GM12878 (cell line): ENCODE measurements at regions not wholly inside any gene's neighbourhood (a gene's known extent, or its start where the extent isn't known, plus 50 kb on each side); places are given as distances from the start of the nearest gene placed in this dataset.

ENCODE experiments used
- ATAC-seq: fragments of 200-7000 bp; cut with Tn5 transposase; 3 replicates; pipeline ENCODE4 v1.9.1; 2020; ENCODE audit warnings: mild to moderate bottlenecking, moderate library complexity
- BruUV-seq: library from RNA; stranded (reverse); fragments of 400-500 nt; replicated peaks from 2 replicates; lab custom pipeline; 2021; lab: Mats Ljungman, UMichigan
- CTCF ChIA-PET: fragments of 300-600 bp; sonication (Branson Sonifier 250); formaldehyde crosslinking; extraction: SDS; loops from one replicate; lab custom pipeline; 2021; ENCODE audit warnings: inconsistent platforms; lab: Yijun Ruan, JAX
- POLR2A ChIA-PET: fragments of 350-600 bp; formaldehyde crosslinking; extraction: SDS; loops from one replicate; lab custom pipeline; 2021; ENCODE audit warnings: inconsistent platforms; lab: Charles Lee
- RAD21 ChIA-PET: fragments of 300-600 bp; sonication (Branson Sonifier 250); formaldehyde crosslinking; loops from one replicate; lab custom pipeline; 2023; ENCODE audit warnings: antibody characterized with exemption; ENCODE audit not compliant: unreplicated experiment; lab: Charles Lee
- SMC1A ChIA-PET: fragments of 300-600 bp; sonication (Branson Sonifier 250); formaldehyde crosslinking; loops from one replicate; lab custom pipeline; 2023; ENCODE audit not compliant: unreplicated experiment, uncharacterized antibody; lab: Charles Lee
- DNase-seq: peaks from one replicate; pipeline ENCODE4 v3.0.0-alpha.2; 2011; ENCODE audit warnings: low read depth, low spot score
- FAIRE-seq: peaks from 3 replicates; lab custom pipeline; 2011; peaks lifted over from hg19 to GRCh38; lab: Jason Lieb, UNC
- H2AFZ ChIP-seq: 2 replicates; pipeline ENCODE4 v1.6.0; 2011; ENCODE audit warnings: low read depth, low read length, control low read depth; ENCODE audit not compliant: control insufficient read depth
- H3K27ac ChIP-seq: 2 replicates; pipeline ENCODE4 v1.5.1; 2011; ENCODE audit warnings: control low read depth; ENCODE audit not compliant: control insufficient read depth, insufficient read depth
- H3K27me3 ChIP-seq, 2 experiments: replicated peaks in 1 of 2; 2 replicates each; pipeline versions ENCODE4 v1.6.0 to v1.6.1; 2011; ENCODE audit warnings: low read length in 1 of 2; ENCODE audit not compliant: control insufficient read depth in 2 of 2, insufficient read depth in 2 of 2
- H3K36me3 ChIP-seq, 2 experiments: 2 replicates each; pipeline ENCODE4 v1.5.1; 2011; ENCODE audit warnings: low read length in 1 of 2; ENCODE audit not compliant: control insufficient read depth in 2 of 2, insufficient read depth in 2 of 2
- H3K4me1 ChIP-seq: 2 replicates; pipeline ENCODE4 v1.6.1; 2011; ENCODE audit warnings: mild to moderate bottlenecking, low read length, moderate library complexity, mixed read lengths; ENCODE audit not compliant: control insufficient read depth, insufficient read depth
- H3K4me2 ChIP-seq: 2 replicates; pipeline ENCODE4 v1.6.0; 2011; ENCODE audit warnings: control low read depth; ENCODE audit not compliant: control insufficient read depth, insufficient read depth
- H3K4me3 ChIP-seq: fragments of 200-600 bp; sonication (generic); 2 replicates; pipeline ENCODE4 v1.5.1; 2016
- H3K79me2 ChIP-seq: 2 replicates; pipeline ENCODE4 v1.6.0; 2011; ENCODE audit warnings: low read length; ENCODE audit not compliant: control insufficient read depth, insufficient read depth
- H3K9ac ChIP-seq: 2 replicates; pipeline ENCODE4 v1.8.0; 2011; ENCODE audit warnings: low read length, control low read depth, mixed read lengths; ENCODE audit not compliant: control insufficient read depth, insufficient read depth
- H3K9me3 ChIP-seq: replicated peaks from 3 replicates; pipeline ENCODE4 v1.5.1; 2011; ENCODE audit warnings: mild to moderate bottlenecking, low read length; ENCODE audit not compliant: control insufficient read depth, insufficient read depth
- H4K20me1 ChIP-seq: 2 replicates; pipeline ENCODE4 v1.6.0; 2011; ENCODE audit not compliant: control insufficient read depth, insufficient read depth
- ATF7 ChIP-seq: fragments of 450-650 bp; IDR thresholded peaks from 2 replicates; pipeline ENCODE4 v1.6.1; 2016; ENCODE audit warnings: low read depth, mild to moderate bottlenecking
- BCL3 ChIP-seq: IDR thresholded peaks from 2 replicates; pipeline ENCODE4 v1.6.1; 2011; ENCODE audit warnings: borderline replicate concordance, low read depth, mild to moderate bottlenecking, moderate library complexity, low read length; ENCODE audit not compliant: insufficient read depth, poor library complexity, severe bottlenecking
- CBX3 ChIP-seq: fragments of 200-600 bp; sonication (generic); IDR thresholded peaks from 2 replicates; pipeline ENCODE4 v1.6.1; 2016; ENCODE audit warnings: low read depth, borderline replicate concordance
- CHD2 ChIP-seq: IDR thresholded peaks from 2 replicates; pipeline ENCODE4 v1.6.1; 2011; ENCODE audit warnings: low read depth, low read length, improper control_type of control experiment, borderline replicate concordance
- EZH2 ChIP-seq: IDR thresholded peaks from 2 replicates; pipeline ENCODE4 v1.6.1; 2012; ENCODE audit warnings: low read depth, mild to moderate bottlenecking, control low read depth, inconsistent platforms, low read length, borderline replicate concordance; ENCODE audit not compliant: control insufficient read depth
- FOXM1 ChIP-seq: IDR thresholded peaks from 2 replicates; pipeline ENCODE4 v1.6.1; 2012; ENCODE audit warnings: low read depth, mild to moderate bottlenecking, inconsistent platforms, low read length, moderate library complexity
- IRF4 ChIP-seq: IDR thresholded peaks from 2 replicates; pipeline ENCODE4 v1.6.1; 2011; ENCODE audit warnings: low read depth, low read length
- IRF5 ChIP-seq: fragments of 450-650 bp; IDR thresholded peaks from 2 replicates; pipeline ENCODE4 v1.6.1; 2017; ENCODE audit warnings: borderline replicate concordance
- MXI1 ChIP-seq: fragments of 150-350 bp; IDR thresholded peaks from 2 replicates; pipeline ENCODE4 v1.6.1; 2011; ENCODE audit warnings: low read depth, mild to moderate bottlenecking, inconsistent platforms, low read length, improper control_type of control experiment
- NFXL1 ChIP-seq: fragments of 450-650 bp; IDR thresholded peaks from 2 replicates; pipeline ENCODE4 v1.6.1; 2017; ENCODE audit warnings: antibody characterized with exemption, mild to moderate bottlenecking, borderline replicate concordance
- SMARCA5 ChIP-seq: fragments of 450-650 bp; IDR thresholded peaks from 2 replicates; pipeline ENCODE4 v1.6.1; 2017; ENCODE audit warnings: mild to moderate bottlenecking
- SP1 ChIP-seq: IDR thresholded peaks from one replicate; pipeline ENCODE4 v1.6.1; 2011; ENCODE audit warnings: low read depth, low read length
- SREBF1 ChIP-seq: IDR thresholded peaks from 2 replicates; pipeline ENCODE4 v1.6.1; 2012; ENCODE audit warnings: mild to moderate bottlenecking, low read length
- SUPT20H ChIP-seq: IDR thresholded peaks from 2 replicates; pipeline ENCODE4 v1.6.1; 2011; ENCODE audit warnings: low read depth, mild to moderate bottlenecking, low read length, moderate library complexity, borderline replicate concordance; ENCODE audit not compliant: control insufficient read depth
- USF2 ChIP-seq: IDR thresholded peaks from 2 replicates; pipeline ENCODE4 v1.6.1; 2011; ENCODE audit warnings: low read depth, low read length, improper control_type of control experiment, borderline replicate concordance
- ZNF24 ChIP-seq: fragments of 450-650 bp; IDR thresholded peaks from 2 replicates; pipeline ENCODE4 v1.6.1; 2017; ENCODE audit warnings: antibody characterized with exemption, mild to moderate bottlenecking
- WGBS: methylation state at CpG from one replicate; pipeline ENCODE4 v1.1.6; 2016; ENCODE audit warnings: low lambda C conversion rate; ENCODE audit not compliant: insufficient replicate concordance, insufficient coverage; ENCODE audit errors: missing lambda C conversion rate; 5-methylcytosine and 5-hydroxymethylcytosine counted together
- in situ Hi-C: fragments of 300-500 bp; cut with MboI; formaldehyde crosslinking; loops from 9 replicates; pipeline ENCODE4 v1.14.3; 2018; ENCODE audit warnings: mixed read lengths
- intact Hi-C: fragments of 100-400 bp; cut with micrococcal nuclease; formaldehyde crosslinking; loops from one replicate; pipeline ENCODE4 v1.14.2; 2022; ENCODE audit not compliant: unreplicated experiment
- TF ChIP-seq, protein P1 (sequence below): fragments of 150-350 bp; IDR thresholded peaks from 2 replicates; pipeline ENCODE4 v1.6.1; 2016; ENCODE audit warnings: low read depth, low read length

GRCh38 chr6:44543664-44544063 lies 156.2 kb downstream of the CDC5L start:
- FAIRE-seq = no peak
- SMC1A ChIA-PET = no interaction called here
- in situ Hi-C loops = no loop called here

More at GRCh38 chr6:44543664-44544063, 156.2 kb downstream of the CDC5L start:
- no peaks in the 10 kb centered on the region for H4K20me1 ChIP-seq
- no peaks in the 10 kb centered on the region for H3K79me2 ChIP-seq
- no TSS peak for BruUV-seq
- ChIA-PET POLR2A (no interaction called here), CTCF (no interaction called here), RAD21 (no interaction called here)
- H3K9me3 ChIP-seq = no peaks in the 10 kb centered on the region
- DNase-seq (no peak), ATAC-seq (no peak)
- H3K36me3 ChIP-seq = no peaks in the 10 kb centered on the region
- no peak overlapping the region for H3K4me2 ChIP-seq
- no peaks in the 10 kb centered on the region for H3K4me1 ChIP-seq
- no peak overlapping the region for H3K27ac ChIP-seq
- intact Hi-C loops = no loop called here
- TF ChIP-seq CBX3 (no peak), BCL3 (no peak), SREBF1 (no peak), ZNF24 (no peak), SMARCA5 (no peak), MXI1 (no peak), ATF7 (no peak), IRF5 (no peak), SUPT20H (no peak), EZH2 (no peak), USF2 (no peak), CHD2 (no peak), IRF4 (no peak), SP1 (no peak), NFXL1 (no peak), FOXM1 (no peak)
- TF ChIP-seq, protein P1, sequence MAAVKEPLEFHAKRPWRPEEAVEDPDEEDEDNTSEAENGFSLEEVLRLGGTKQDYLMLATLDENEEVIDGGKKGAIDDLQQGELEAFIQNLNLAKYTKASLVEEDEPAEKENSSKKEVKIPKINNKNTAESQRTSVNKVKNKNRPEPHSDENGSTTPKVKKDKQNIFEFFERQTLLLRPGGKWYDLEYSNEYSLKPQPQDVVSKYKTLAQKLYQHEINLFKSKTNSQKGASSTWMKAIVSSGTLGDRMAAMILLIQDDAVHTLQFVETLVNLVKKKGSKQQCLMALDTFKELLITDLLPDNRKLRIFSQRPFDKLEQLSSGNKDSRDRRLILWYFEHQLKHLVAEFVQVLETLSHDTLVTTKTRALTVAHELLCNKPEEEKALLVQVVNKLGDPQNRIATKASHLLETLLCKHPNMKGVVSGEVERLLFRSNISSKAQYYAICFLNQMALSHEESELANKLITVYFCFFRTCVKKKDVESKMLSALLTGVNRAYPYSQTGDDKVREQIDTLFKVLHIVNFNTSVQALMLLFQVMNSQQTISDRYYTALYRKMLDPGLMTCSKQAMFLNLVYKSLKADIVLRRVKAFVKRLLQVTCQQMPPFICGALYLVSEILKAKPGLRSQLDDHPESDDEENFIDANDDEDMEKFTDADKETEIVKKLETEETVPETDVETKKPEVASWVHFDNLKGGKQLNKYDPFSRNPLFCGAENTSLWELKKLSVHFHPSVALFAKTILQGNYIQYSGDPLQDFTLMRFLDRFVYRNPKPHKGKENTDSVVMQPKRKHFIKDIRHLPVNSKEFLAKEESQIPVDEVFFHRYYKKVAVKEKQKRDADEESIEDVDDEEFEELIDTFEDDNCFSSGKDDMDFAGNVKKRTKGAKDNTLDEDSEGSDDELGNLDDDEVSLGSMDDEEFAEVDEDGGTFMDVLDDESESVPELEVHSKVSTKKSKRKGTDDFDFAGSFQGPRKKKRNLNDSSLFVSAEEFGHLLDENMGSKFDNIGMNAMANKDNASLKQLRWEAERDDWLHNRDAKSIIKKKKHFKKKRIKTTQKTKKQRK = no peak
- 2% methylated on average over 3 of the region's 3 CpGs for WGBS
- H3K27me3 ChIP-seq = peaks cover 2% of the 10 kb centered on the region in 2 experiments; a peak in 2 of 4 replicates
- H3K4me3 ChIP-seq = no peak overlapping the region
- H3K9ac ChIP-seq = no peak overlapping the region
- H2AFZ ChIP-seq = no peak overlapping the region
